ENCODE measurements at regions not wholly inside any gene's neighbourhood (a gene's known extent, or its start where the extent isn't known, plus 50 kb on each side); places are given as distances from the start of the nearest gene placed in this dataset.

GRCh38 chr13:103335241-103335640 is 269.0 kb upstream of the SLC10A2 start:
- TF ChIP-seq PAX5 (IDR thresholded peaks at IDR 0.05; ENCODE audit: insufficient read depth, low read length, severe bottlenecking), result no peak
- no peak for TF ChIP-seq POLR2A (IDR thresholded peaks at IDR 0.05; ENCODE audit: low read depth, low read length)
- TF ChIP-seq POLR2AphosphoS5 (IDR thresholded peaks at IDR 0.05; ENCODE audit: low read depth, low read length), result no peak
- no peak for TF ChIP-seq TAF1 (IDR thresholded peaks at IDR 0.05; ENCODE audit: low read depth, low read length)
- TF ChIP-seq SPI1 (IDR thresholded peaks at IDR 0.05; ENCODE audit: low read depth, low read length), result no peak
- TF ChIP-seq POU2F2 (IDR thresholded peaks at IDR 0.05; ENCODE audit: low read depth, low read length), result no peak
- no peak for FAIRE-seq
- no peak for DNase-seq (ENCODE audit: insufficient read length, low spot score)

- no peak for DNase-seq (ENCODE audit: insufficient read length, low spot score)
- TF ChIP-seq TAF1 (IDR thresholded peaks at IDR 0.05; ENCODE audit: low read depth, low read length), result no peak
- no peak for TF ChIP-seq PAX5 (IDR thresholded peaks at IDR 0.05; ENCODE audit: insufficient read depth, low read length, severe bottlenecking)
- TF ChIP-seq POLR2AphosphoS5 (IDR thresholded peaks at IDR 0.05; ENCODE audit: low read depth, low read length), result no peak
- TF ChIP-seq SPI1 (IDR thresholded peaks at IDR 0.05; ENCODE audit: low read depth, low read length), result no peak
- no peak for TF ChIP-seq POLR2A (IDR thresholded peaks at IDR 0.05; ENCODE audit: low read depth, low read length)
- no peak for TF ChIP-seq POU2F2 (IDR thresholded peaks at IDR 0.05; ENCODE audit: low read depth, low read length)
- FAIRE-seq, result no peak
Observed at GRCh38 chr13:103331924-103332323, 265.7 kb upstream of the SLC10A2 start.

- DNase-seq (ENCODE audit: insufficient read length, low spot score) (no peak), FAIRE-seq (no peak)
- TF ChIP-seq SPI1 (IDR thresholded peaks at IDR 0.05; ENCODE audit: low read depth, low read length) (no peak), POLR2A (IDR thresholded peaks at IDR 0.05; ENCODE audit: low read depth, low read length) (no peak), PAX5 (IDR thresholded peaks at IDR 0.05; ENCODE audit: insufficient read depth, low read length, severe bottlenecking) (no peak), POU2F2 (IDR thresholded peaks at IDR 0.05; ENCODE audit: low read depth, low read length) (no peak), TAF1 (IDR thresholded peaks at IDR 0.05; ENCODE audit: low read depth, low read length) (no peak), POLR2AphosphoS5 (IDR thresholded peaks at IDR 0.05; ENCODE audit: low read depth, low read length) (no peak)
Observed at GRCh38 chr13:103328899-103329298, 262.7 kb upstream of the SLC10A2 start.

- no peak for TF ChIP-seq PAX5 (IDR thresholded peaks at IDR 0.05; ENCODE audit: insufficient read depth, low read length, severe bottlenecking)
- no peak for TF ChIP-seq TAF1 (IDR thresholded peaks at IDR 0.05; ENCODE audit: low read depth, low read length)
- TF ChIP-seq POLR2AphosphoS5 (IDR thresholded peaks at IDR 0.05; ENCODE audit: low read depth, low read length), result no peak
- no peak for TF ChIP-seq POLR2A (IDR thresholded peaks at IDR 0.05; ENCODE audit: low read depth, low read length)
- TF ChIP-seq POU2F2 (IDR thresholded peaks at IDR 0.05; ENCODE audit: low read depth, low read length), result no peak
- no peak for TF ChIP-seq SPI1 (IDR thresholded peaks at IDR 0.05; ENCODE audit: low read depth, low read length)
- no peak for FAIRE-seq
- DNase-seq (ENCODE audit: insufficient read length, low spot score), result no peak
Observed at GRCh38 chr13:103326326-103326725, 260.1 kb upstream of the SLC10A2 start.

- DNase-seq (ENCODE audit: insufficient read length, low spot score) (no peak), FAIRE-seq (no peak)
- TF ChIP-seq TAF1 (IDR thresholded peaks at IDR 0.05; ENCODE audit: low read depth, low read length) (no peak), POLR2AphosphoS5 (IDR thresholded peaks at IDR 0.05; ENCODE audit: low read depth, low read length) (no peak), POU2F2 (IDR thresholded peaks at IDR 0.05; ENCODE audit: low read depth, low read length) (no peak), POLR2A (IDR thresholded peaks at IDR 0.05; ENCODE audit: low read depth, low read length) (no peak), PAX5 (IDR thresholded peaks at IDR 0.05; ENCODE audit: insufficient read depth, low read length, severe bottlenecking) (no peak), SPI1 (IDR thresholded peaks at IDR 0.05; ENCODE audit: low read depth, low read length) (no peak)
Observed at GRCh38 chr13:103325672-103326071, 259.5 kb upstream of the SLC10A2 start.

GRCh38 chr13:103324641-103325040 is 258.4 kb upstream of the SLC10A2 start:
- no peak for TF ChIP-seq SPI1 (IDR thresholded peaks at IDR 0.05; ENCODE audit: low read depth, low read length)
- TF ChIP-seq POLR2A (IDR thresholded peaks at IDR 0.05; ENCODE audit: low read depth, low read length), result no peak
- TF ChIP-seq TAF1 (IDR thresholded peaks at IDR 0.05; ENCODE audit: low read depth, low read length), result no peak
- no peak for TF ChIP-seq POLR2AphosphoS5 (IDR thresholded peaks at IDR 0.05; ENCODE audit: low read depth, low read length)
- TF ChIP-seq PAX5 (IDR thresholded peaks at IDR 0.05; ENCODE audit: insufficient read depth, low read length, severe bottlenecking), result no peak
- no peak for TF ChIP-seq POU2F2 (IDR thresholded peaks at IDR 0.05; ENCODE audit: low read depth, low read length)
- no peak for FAIRE-seq
- DNase-seq (ENCODE audit: insufficient read length, low spot score), result no peak

- DNase-seq (ENCODE audit: insufficient read length, low spot score), result no peak
- TF ChIP-seq SPI1 (IDR thresholded peaks at IDR 0.05; ENCODE audit: low read depth, low read length) (no peak), POLR2AphosphoS5 (IDR thresholded peaks at IDR 0.05; ENCODE audit: low read depth, low read length) (no peak), PAX5 (IDR thresholded peaks at IDR 0.05; ENCODE audit: insufficient read depth, low read length, severe bottlenecking) (no peak), POLR2A (IDR thresholded peaks at IDR 0.05; ENCODE audit: low read depth, low read length) (no peak), POU2F2 (IDR thresholded peaks at IDR 0.05; ENCODE audit: low read depth, low read length) (no peak), TAF1 (IDR thresholded peaks at IDR 0.05; ENCODE audit: low read depth, low read length) (no peak)
- no peak for FAIRE-seq
Observed at GRCh38 chr13:103315711-103316110, 249.5 kb upstream of the SLC10A2 start.

- DNase-seq (ENCODE audit: insufficient read length, low spot score), result no peak
- FAIRE-seq, result no peak
- TF ChIP-seq PAX5 (IDR thresholded peaks at IDR 0.05; ENCODE audit: insufficient read depth, low read length, severe bottlenecking) (no peak), TAF1 (IDR thresholded peaks at IDR 0.05; ENCODE audit: low read depth, low read length) (no peak)
Observed at GRCh38 chr13:103312467-103312866, 246.2 kb upstream of the SLC10A2 start.

- FAIRE-seq, result no peak
- TF ChIP-seq POLR2AphosphoS5 (IDR thresholded peaks at IDR 0.05; ENCODE audit: low read depth, low read length) (no peak), SPI1 (IDR thresholded peaks at IDR 0.05; ENCODE audit: low read depth, low read length) (no peak), PAX5 (IDR thresholded peaks at IDR 0.05; ENCODE audit: insufficient read depth, low read length, severe bottlenecking) (no peak), TAF1 (IDR thresholded peaks at IDR 0.05; ENCODE audit: low read depth, low read length) (no peak), POLR2A (IDR thresholded peaks at IDR 0.05; ENCODE audit: low read depth, low read length) (no peak), POU2F2 (IDR thresholded peaks at IDR 0.05; ENCODE audit: low read depth, low read length) (no peak)
- DNase-seq (ENCODE audit: insufficient read length, low spot score), result no peak
Observed at GRCh38 chr13:103308667-103309066, 242.4 kb upstream of the SLC10A2 start.

- FAIRE-seq (no peak), DNase-seq (ENCODE audit: insufficient read length, low spot score) (no peak)
- TF ChIP-seq POLR2A (IDR thresholded peaks at IDR 0.05; ENCODE audit: low read depth, low read length), result no peak
- TF ChIP-seq SPI1 (IDR thresholded peaks at IDR 0.05; ENCODE audit: low read depth, low read length), result no peak
- no peak for TF ChIP-seq POLR2AphosphoS5 (IDR thresholded peaks at IDR 0.05; ENCODE audit: low read depth, low read length)
- no peak for TF ChIP-seq PAX5 (IDR thresholded peaks at IDR 0.05; ENCODE audit: insufficient read depth, low read length, severe bottlenecking)
- TF ChIP-seq POU2F2 (IDR thresholded peaks at IDR 0.05; ENCODE audit: low read depth, low read length), result no peak
- TF ChIP-seq TAF1 (IDR thresholded peaks at IDR 0.05; ENCODE audit: low read depth, low read length), result no peak
Observed at GRCh38 chr13:103306163-103306562, 239.9 kb upstream of the SLC10A2 start.

All from GM12891 (cell line).